ENCODE measurements at regions not wholly inside any gene's neighbourhood (a gene's known extent, or its start where the extent isn't known, plus 50 kb on each side); places are given as distances from the start of the nearest gene placed in this dataset.
"Not testable (repeated sequence)": the region's sequence is repeated elsewhere in the genome, so short reads cannot be mapped to it uniquely, and the experiment has no call there.

DNA sequence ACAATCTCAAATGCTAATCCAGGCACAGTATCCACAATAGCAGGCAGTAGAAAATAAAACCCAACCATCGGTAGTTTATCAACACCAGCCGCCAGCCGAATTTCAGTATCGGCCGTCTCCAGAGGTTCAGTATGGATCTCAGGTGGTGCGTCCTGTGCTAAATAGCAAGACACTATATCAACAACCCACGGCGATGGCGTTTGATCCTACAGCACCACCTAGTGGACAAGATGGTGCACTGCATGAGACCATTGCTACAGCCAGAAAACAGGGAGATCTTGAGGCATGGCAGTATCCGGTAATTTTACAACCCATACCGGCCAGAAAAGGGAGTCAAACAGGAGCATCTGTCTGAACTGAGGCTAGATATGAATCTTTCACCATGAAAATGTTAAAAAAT, 112.0 kb upstream of the FRG2C start:
- ATAC-seq; intact Hi-C loops (cut with DNase I); H3K27me3 ChIP-seq (ENCODE audit: control insufficient read depth, insufficient read depth); H3K9me3 ChIP-seq (ENCODE audit: control insufficient read depth, low read length); H3K27ac ChIP-seq (ENCODE audit: low read length); H3K4me1 ChIP-seq (ENCODE audit: control insufficient read depth, insufficient read depth, low read length); H3K4me3 ChIP-seq (ENCODE audit: low read length); DNase-seq: not testable (repeated sequence)
- WGBS: 41% methylated on average over 11 of the region's 11 CpGs

DNA sequence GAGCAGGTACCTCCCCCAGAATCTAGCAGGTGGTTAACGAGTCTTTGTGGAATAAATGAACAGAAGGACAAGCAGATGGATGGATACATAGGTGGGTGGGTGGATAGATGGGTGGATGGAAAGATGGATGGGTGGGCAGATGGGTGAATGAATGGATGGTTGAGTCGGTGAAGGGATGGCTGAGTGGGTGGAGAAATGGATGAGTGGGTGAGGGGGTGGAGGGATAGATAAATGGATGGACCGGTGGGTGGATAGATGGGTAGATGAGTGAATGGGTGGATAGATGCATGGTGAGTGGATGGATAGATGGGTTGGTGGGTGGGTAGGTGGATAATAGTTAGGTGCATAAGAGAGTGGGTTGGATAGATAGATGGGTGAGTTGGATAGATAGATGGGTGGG, 99.7 kb upstream of the FRG2C start:
- H3K9me3 ChIP-seq (ENCODE audit: control insufficient read depth, low read length); ATAC-seq; H3K27ac ChIP-seq (ENCODE audit: low read length); intact Hi-C loops (cut with DNase I); DNase-seq; H3K4me3 ChIP-seq (ENCODE audit: low read length); H3K4me1 ChIP-seq (ENCODE audit: control insufficient read depth, insufficient read depth, low read length); H3K27me3 ChIP-seq (ENCODE audit: control insufficient read depth, insufficient read depth): not testable (repeated sequence)
- WGBS: 86% methylated on average over 3 of the region's 3 CpGs

DNA sequence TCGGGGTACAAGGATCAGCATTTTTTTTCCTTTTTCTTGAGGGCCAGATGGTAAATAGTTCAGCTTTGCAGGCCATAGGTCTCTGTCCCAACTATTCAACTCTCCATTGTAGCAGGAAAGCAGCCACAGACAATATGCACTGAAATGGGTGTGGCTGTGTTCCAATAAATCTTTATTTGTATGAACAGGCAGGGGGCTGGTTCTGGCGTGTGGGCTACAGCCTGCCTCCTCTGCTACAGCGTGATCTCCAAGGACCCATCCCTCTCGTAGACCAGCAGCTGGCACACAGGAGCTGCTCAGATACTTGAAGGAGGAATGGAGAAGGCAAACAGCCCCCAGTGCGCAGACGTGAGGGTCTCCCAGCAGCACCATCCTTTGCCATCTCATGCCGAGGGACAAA, 91.8 kb upstream of the FRG2C start:
- H3K9me3 ChIP-seq (ENCODE audit: control insufficient read depth, low read length); ATAC-seq; H3K4me3 ChIP-seq (ENCODE audit: low read length); intact Hi-C loops (cut with DNase I); H3K27me3 ChIP-seq (ENCODE audit: control insufficient read depth, insufficient read depth); DNase-seq; H3K27ac ChIP-seq (ENCODE audit: low read length); H3K4me1 ChIP-seq (ENCODE audit: control insufficient read depth, insufficient read depth, low read length): not testable (repeated sequence)
- 69% methylated on average over 7 of the region's 7 CpGs for WGBS

DNA sequence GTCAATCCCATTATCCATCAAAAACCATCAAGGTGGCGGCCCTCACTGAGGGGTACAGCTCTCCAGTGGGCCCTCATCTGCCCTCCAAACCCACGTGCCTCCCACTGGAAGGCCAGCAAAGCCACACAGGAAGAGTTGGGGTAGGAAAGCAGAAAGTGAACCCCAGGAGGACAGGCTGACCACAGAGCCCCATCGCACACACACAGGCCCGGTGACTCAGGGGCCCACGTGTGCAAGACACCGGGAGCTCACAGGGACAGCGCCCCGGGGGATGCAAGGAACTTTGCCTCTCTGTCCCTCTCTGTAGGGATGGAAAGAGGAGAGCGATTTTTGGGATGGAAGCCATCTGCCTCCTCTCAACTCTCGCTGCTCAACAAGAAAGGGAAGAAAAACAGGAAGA, 85.0 kb upstream of the FRG2C start:
- H3K4me3 ChIP-seq (ENCODE audit: low read length); H3K27ac ChIP-seq (ENCODE audit: low read length); H3K4me1 ChIP-seq (ENCODE audit: control insufficient read depth, insufficient read depth, low read length); H3K27me3 ChIP-seq (ENCODE audit: control insufficient read depth, insufficient read depth); H3K9me3 ChIP-seq (ENCODE audit: control insufficient read depth, low read length); ATAC-seq; DNase-seq; intact Hi-C loops (cut with DNase I): not testable (repeated sequence)
- WGBS: 50% methylated on average over 10 of the region's 10 CpGs

DNA sequence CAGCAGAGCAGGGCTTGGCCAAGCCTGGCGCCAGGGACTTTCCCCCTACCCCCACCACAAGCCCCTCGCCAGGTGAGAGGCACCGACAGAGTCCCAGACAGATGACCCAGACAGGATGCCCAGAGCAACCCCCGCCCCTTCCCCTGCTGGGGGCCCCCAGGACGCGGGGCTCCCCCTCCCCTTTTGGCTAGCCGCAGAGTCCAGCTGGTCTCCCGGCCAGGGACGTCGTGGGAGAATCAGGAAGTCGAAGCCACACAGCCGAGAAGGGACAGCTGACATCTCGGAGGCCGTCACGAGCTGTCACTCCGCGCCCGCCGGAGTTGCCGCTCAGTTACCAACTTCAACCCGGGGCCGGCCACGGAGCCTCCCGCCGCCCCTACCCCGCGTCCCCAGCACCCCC, 84.6 kb upstream of the FRG2C start:
- intact Hi-C loops (cut with DNase I): not testable (repeated sequence)

DNA sequence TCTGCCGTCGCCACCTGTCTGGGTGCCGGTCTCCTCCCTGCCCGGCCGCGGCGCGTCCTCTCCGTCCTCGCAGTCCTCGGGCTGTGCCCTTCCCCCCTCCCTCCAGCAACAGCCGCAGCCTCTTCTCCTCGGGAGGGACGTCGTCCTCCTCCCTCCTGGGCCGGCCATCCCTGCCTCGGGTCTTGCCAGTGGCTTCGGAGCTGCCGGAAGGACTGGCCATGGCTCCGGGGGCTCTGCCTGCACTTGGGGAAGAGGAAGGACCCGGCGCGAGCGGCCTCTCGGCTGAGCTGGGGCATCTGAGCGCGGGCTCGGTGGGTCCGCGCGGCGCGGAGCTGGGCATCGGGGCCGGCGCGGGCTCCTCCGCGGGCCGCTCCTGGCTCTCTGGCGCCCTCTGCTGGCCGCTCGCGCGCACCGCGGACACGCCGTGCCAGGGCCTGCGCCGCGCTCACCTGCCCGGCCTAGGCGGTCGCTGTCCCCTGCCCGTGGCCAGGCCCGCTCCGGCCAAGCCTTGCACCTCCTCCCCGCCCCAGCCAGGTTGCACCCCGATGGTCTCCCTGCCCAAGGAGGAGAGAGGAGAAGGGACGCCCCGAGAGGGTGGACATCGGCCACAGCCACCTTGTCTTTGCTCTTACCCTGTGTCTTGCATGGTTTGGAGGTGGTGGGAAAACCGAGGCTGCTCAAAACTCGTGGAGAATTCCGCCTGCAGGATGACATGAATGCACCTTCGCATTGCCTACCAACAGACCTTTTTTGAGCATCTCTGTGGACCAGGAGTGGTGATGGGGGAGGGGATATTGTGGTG, 83.9 kb upstream of the FRG2C start:
- ATAC-seq: peak in 1 of 2 donors; percentile 59

More for the DNA sequence above, 84.6 kb upstream of the FRG2C start:
- H3K4me1 ChIP-seq (ENCODE audit: control insufficient read depth, insufficient read depth, low read length); H3K27me3 ChIP-seq (ENCODE audit: control insufficient read depth, insufficient read depth); H3K27ac ChIP-seq (ENCODE audit: low read length); H3K9me3 ChIP-seq (ENCODE audit: control insufficient read depth, low read length); ATAC-seq: not testable (repeated sequence)
- peak in 1 of 3 donors; percentile 37 for DNase-seq
- peak overlapping the region; percentile 32 for H3K4me3 ChIP-seq (ENCODE audit: low read length)
- WGBS: 3% methylated on average over 27 of the region's 27 CpGs

DNA sequence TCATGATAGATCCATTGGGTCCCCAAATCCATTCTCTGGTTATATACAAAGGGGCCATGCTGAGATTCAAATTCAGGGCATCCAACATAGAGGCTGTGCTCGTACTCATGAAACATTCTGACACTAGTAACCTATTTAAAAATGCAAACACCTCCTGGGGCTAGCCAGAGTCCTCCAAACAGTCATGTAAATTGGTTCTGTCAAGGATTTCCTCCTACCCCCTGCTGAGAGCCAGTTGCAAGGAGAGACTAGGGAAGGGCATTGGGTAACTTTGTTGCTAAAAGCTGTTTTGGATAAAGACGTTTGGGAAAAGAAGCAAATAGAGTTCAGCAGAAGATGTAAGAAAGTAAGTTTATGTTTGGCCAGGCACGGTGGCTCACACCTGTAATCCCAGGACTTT, 81.6 kb upstream of the FRG2C start:
- H3K9me3 ChIP-seq (ENCODE audit: control insufficient read depth, low read length); H3K4me1 ChIP-seq (ENCODE audit: control insufficient read depth, insufficient read depth, low read length); H3K27me3 ChIP-seq (ENCODE audit: control insufficient read depth, insufficient read depth); DNase-seq; intact Hi-C loops (cut with DNase I); ATAC-seq; H3K4me3 ChIP-seq (ENCODE audit: low read length); H3K27ac ChIP-seq (ENCODE audit: low read length): not testable (repeated sequence)
- WGBS: 56% methylated on average over 3 of the region's 3 CpGs

More for the DNA sequence above, 83.9 kb upstream of the FRG2C start:
- H3K4me3 ChIP-seq (ENCODE audit: low read length): peak overlapping the region; percentile 32
- H3K4me1 ChIP-seq (ENCODE audit: control insufficient read depth, insufficient read depth, low read length); H3K27ac ChIP-seq (ENCODE audit: low read length); H3K27me3 ChIP-seq (ENCODE audit: control insufficient read depth, insufficient read depth); intact Hi-C loops (cut with DNase I); H3K9me3 ChIP-seq (ENCODE audit: control insufficient read depth, low read length): not testable (repeated sequence)
- 5% methylated on average over 67 of the region's 67 CpGs for WGBS
- peak; percentile 31 to 82 (median 70) for DNase-seq

DNA sequence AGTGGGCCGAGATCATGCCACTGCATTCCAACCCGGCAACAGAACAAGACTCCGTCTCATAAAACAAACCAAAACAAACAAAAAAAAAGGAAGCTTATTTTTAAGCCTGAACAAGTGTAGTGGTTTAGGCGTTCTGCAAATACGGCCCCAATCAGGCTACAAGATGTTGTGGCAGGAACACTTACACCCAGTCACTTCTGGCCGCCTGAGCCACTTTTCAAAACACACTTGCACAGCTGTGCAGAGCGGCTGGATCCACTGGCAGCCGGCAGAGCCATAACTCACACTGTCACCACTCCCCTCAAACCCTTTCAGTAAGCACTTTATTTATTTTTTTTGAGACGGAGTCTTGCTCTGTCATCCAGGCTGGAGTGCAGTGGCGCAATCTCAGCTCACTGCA, 81.0 kb upstream of the FRG2C start:
- H3K27ac ChIP-seq (ENCODE audit: low read length); H3K4me1 ChIP-seq (ENCODE audit: control insufficient read depth, insufficient read depth, low read length); H3K9me3 ChIP-seq (ENCODE audit: control insufficient read depth, low read length); H3K4me3 ChIP-seq (ENCODE audit: low read length); H3K27me3 ChIP-seq (ENCODE audit: control insufficient read depth, insufficient read depth); ATAC-seq; DNase-seq; intact Hi-C loops (cut with DNase I): not testable (repeated sequence)
- 46% methylated on average over 10 of the region's 10 CpGs for WGBS

DNA sequence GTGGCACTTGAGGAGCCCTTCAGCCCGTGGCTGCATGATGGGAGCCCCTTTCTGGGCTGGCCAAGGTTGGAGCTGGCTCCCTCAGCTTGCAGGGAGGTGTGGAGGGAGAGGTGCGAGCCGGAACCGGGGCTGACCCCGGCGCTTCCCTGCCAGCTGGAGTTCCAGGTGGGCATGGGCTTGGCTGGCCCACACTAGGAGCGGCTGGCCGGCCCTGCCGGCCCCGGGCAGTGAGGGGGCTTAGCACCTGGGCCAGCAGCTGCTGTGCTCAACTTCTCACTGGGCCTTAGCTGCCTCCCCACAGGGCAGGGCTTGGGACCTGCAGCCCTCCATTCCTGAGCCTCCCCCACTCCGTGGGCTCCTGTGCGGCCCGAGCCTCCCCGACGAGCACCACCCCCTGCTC, 76.4 kb upstream of the FRG2C start:
- 88% methylated on average over 15 of the region's 15 CpGs for WGBS
- intact Hi-C loops (cut with DNase I); ATAC-seq; DNase-seq; H3K27ac ChIP-seq (ENCODE audit: low read length); H3K4me1 ChIP-seq (ENCODE audit: control insufficient read depth, insufficient read depth, low read length); H3K9me3 ChIP-seq (ENCODE audit: control insufficient read depth, low read length); H3K27me3 ChIP-seq (ENCODE audit: control insufficient read depth, insufficient read depth); H3K4me3 ChIP-seq (ENCODE audit: low read length): not testable (repeated sequence)

DNA sequence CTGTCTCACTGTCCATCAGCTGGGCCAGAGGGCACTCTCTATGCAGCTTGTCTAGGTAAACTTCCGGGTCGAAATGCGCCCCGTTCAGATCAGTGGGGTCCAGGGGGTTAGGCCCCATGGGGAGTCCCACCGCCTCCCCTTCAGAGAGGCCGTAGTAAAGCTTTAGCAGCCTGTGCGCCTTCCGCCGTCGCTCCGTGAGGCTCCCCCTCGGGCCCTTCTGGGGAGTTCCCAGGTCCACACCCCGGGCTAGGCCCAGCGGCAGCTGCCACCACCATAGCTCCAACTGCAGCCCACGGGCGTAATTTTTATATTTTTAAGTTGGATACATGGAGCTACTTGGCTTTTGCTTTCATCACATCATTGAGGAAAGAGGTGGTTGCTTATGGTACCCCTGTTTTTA, 73.7 kb upstream of the FRG2C start:
- H3K4me1 ChIP-seq (ENCODE audit: control insufficient read depth, insufficient read depth, low read length); DNase-seq; H3K27me3 ChIP-seq (ENCODE audit: control insufficient read depth, insufficient read depth); ATAC-seq; H3K4me3 ChIP-seq (ENCODE audit: low read length); H3K27ac ChIP-seq (ENCODE audit: low read length); H3K9me3 ChIP-seq (ENCODE audit: control insufficient read depth, low read length): not testable (repeated sequence)
- intact Hi-C loops (cut with DNase I): loop anchor here in 1 of 4 donors (5.0 kb wide), 1 partner anchor 218 kb away; no protein-coding TSS in a partner anchor
- WGBS: 80% methylated on average over 16 of the region's 16 CpGs

DNA sequence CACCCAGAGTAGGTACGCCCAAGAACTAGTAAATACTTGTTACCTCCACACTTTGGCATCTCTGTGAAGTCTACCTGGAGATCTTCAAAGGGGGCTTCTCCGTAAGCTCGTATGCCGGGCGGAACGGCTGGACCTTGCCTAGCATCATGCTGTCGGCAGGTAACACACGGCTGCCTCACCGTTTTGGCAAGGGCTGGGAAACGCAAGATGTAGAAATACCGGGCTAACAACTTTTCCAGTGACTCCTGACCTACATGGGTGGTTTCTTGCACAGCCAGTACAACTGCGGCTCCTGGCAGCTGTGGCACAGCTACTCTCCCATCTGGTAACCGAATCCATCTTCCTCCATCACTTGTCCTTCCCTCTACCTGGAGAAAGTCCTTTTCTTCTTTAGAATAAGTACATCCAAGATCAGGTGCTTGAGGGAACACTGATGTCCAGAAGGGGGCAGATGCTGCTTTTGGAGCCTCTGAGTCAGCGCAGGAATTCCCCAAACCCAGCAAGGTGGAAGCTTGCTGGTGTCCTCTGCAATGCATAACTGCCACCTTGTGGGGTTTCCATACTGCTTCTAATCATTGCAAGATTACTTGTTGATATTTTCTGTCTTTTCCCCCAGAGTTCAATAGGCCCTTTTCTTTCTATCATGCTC, 59.7 kb upstream of the FRG2C start:
- ATAC-seq; H3K9me3 ChIP-seq (ENCODE audit: control insufficient read depth, low read length); H3K4me3 ChIP-seq (ENCODE audit: low read length); H3K27me3 ChIP-seq (ENCODE audit: control insufficient read depth, insufficient read depth); intact Hi-C loops (cut with DNase I); H3K27ac ChIP-seq (ENCODE audit: low read length); DNase-seq; H3K4me1 ChIP-seq (ENCODE audit: control insufficient read depth, insufficient read depth, low read length): not testable (repeated sequence)
- 72% methylated on average over 14 of the region's 14 CpGs for WGBS
